Astrocyte of the spinal cord (primary cell): ENCODE measurements at regions not wholly inside any gene's neighbourhood (a gene's known extent, or its start where the extent isn't known, plus 50 kb on each side); places are given as distances from the start of the nearest gene placed in this dataset.

ENCODE experiments used
- DNase-seq: peaks from one replicate; pipeline ENCODE4 v3.0.0; 2011; ENCODE audit warnings: low read depth, low spot score
- H3K4me3 ChIP-seq: 2 replicates; pipeline ENCODE4 v1.5.1; 2011; ENCODE audit warnings: low read depth, mild to moderate bottlenecking, low read length, moderate library complexity
- CTCF ChIP-seq: IDR thresholded peaks from 2 replicates; pipeline ENCODE4 v1.5.1; 2012; ENCODE audit warnings: low read depth, mild to moderate bottlenecking, low read length, inconsistent platforms
- in situ Hi-C: cut with HindIII; loops from 2 replicates; pipeline ENCODE4 v1.10.0; 2017; ENCODE audit warnings: low sequenced_read_pairs

- no peak for DNase-seq
- no peak overlapping the region for H3K4me3 ChIP-seq
- no peak for TF ChIP-seq CTCF
- in situ Hi-C loops: no loop called here
Measured at GRCh38 chr3:74375653-74376052, 238.8 kb downstream of the CNTN3 start.

- H3K4me3 ChIP-seq: no peak overlapping the region
- in situ Hi-C loops: no loop called here
- no peak for DNase-seq
- TF ChIP-seq CTCF: no peak
Measured at GRCh38 chr3:74372743-74373142, 241.7 kb downstream of the CNTN3 start.

- no peak for TF ChIP-seq CTCF
- no peak overlapping the region for H3K4me3 ChIP-seq
- DNase-seq: no peak
- in situ Hi-C loops: no loop called here
Measured at GRCh38 chr3:74370342-74370741, 244.1 kb downstream of the CNTN3 start.

- in situ Hi-C loops: no loop called here
Measured at GRCh38 chr3:74366331-74366730, 248.1 kb downstream of the CNTN3 start.

GRCh38 chr3:74363346-74363745 is 251.1 kb downstream of the CNTN3 start:
- DNase-seq: no peak
- H3K4me3 ChIP-seq: no peak overlapping the region
- TF ChIP-seq CTCF: no peak
- in situ Hi-C loops: no loop called here

More at GRCh38 chr3:74366331-74366730, 248.1 kb downstream of the CNTN3 start:
- no peak for TF ChIP-seq CTCF
- no peak overlapping the region for H3K4me3 ChIP-seq
- no peak for DNase-seq

GRCh38 chr3:74360406-74360805 is 254.1 kb downstream of the CNTN3 start:
- in situ Hi-C loops: no loop called here
- H3K4me3 ChIP-seq: no peak overlapping the region
- DNase-seq: no peak
- TF ChIP-seq CTCF: no peak

GRCh38 chr3:74357881-74358280 is 256.6 kb downstream of the CNTN3 start:
- no peak for DNase-seq
- in situ Hi-C loops: no loop called here
- TF ChIP-seq CTCF: no peak
- H3K4me3 ChIP-seq: no peak overlapping the region
